ENCODE measurements at regions not wholly inside any gene's neighbourhood (a gene's known extent, or its start where the extent isn't known, plus 50 kb on each side); places are given as distances from the start of the nearest gene placed in this dataset.

DNA sequence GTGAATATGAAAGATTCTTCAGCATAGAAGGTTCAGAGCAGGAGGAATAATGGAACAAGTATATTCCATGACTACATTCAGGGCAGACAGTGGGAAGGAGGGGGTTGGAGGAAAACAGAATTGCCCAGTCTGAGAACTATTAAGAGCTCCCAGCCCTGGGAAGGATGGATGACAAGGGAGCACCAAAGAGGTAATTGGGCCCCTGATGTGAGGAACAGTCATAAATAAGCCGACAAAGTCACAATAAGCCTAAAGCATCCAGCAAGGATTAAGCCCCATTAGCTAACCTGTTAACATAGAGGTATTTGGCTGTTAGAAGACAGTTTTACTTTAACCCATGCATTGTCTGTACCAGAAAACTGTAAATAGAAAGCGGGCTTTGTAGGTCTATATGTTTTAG is 348.7 kb upstream of the SEMA6A start:
- Histone ChIP-seq H3K4me3 (no peak overlapping the region), H3K36me3 (no peaks in the 10 kb centered on the region), H3K27me3 (replicated peaks; ENCODE audit: insufficient read depth) (no peaks in the 10 kb centered on the region), H3K27ac (no peak overlapping the region), H3K9me3 (no peaks in the 10 kb centered on the region), H3K4me1 (ENCODE audit: control insufficient read depth in 1 of 2, low read depth in 2 of 2) (no peaks in the 10 kb centered on the region)
- ATAC-seq (ENCODE audit: insufficient number of reproducible peaks, low FRiP score, low read depth) (no peak), DNase-seq (ENCODE audit: low spot score) (no peak)
- TF ChIP-seq, protein P1, sequence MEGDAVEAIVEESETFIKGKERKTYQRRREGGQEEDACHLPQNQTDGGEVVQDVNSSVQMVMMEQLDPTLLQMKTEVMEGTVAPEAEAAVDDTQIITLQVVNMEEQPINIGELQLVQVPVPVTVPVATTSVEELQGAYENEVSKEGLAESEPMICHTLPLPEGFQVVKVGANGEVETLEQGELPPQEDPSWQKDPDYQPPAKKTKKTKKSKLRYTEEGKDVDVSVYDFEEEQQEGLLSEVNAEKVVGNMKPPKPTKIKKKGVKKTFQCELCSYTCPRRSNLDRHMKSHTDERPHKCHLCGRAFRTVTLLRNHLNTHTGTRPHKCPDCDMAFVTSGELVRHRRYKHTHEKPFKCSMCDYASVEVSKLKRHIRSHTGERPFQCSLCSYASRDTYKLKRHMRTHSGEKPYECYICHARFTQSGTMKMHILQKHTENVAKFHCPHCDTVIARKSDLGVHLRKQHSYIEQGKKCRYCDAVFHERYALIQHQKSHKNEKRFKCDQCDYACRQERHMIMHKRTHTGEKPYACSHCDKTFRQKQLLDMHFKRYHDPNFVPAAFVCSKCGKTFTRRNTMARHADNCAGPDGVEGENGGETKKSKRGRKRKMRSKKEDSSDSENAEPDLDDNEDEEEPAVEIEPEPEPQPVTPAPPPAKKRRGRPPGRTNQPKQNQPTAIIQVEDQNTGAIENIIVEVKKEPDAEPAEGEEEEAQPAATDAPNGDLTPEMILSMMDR (IDR thresholded peaks at IDR 0.05) = no peak

DNA sequence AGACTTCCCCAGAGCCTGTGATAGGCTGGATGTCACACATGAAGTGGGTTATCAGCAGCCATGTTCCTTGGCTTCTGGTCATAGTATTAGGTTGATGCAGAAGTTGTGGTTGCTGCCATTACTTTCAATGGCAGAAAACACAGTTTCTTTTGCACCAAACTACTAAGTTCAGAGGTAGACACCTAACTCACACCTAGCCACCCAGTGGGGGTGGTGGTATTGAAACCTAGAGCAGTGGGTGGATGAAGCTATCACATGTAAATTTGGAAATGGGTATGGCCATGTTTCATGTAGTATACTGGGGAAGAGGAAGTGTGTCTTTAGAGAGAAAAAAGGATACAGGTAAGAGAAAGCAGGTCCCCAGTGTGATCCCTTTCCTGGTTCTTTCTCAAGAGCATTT is 347.9 kb upstream of the SEMA6A start:
- Histone ChIP-seq H3K9me3 (no peaks in the 10 kb centered on the region), H3K27ac (no peak overlapping the region), H3K27me3 (replicated peaks; ENCODE audit: insufficient read depth) (no peaks in the 10 kb centered on the region), H3K4me3 (no peak overlapping the region), H3K4me1 (ENCODE audit: control insufficient read depth in 1 of 2, low read depth in 2 of 2) (no peaks in the 10 kb centered on the region), H3K36me3 (no peaks in the 10 kb centered on the region)
- ATAC-seq (ENCODE audit: insufficient number of reproducible peaks, low FRiP score, low read depth) = no peak
- TF ChIP-seq, protein P1 (IDR thresholded peaks at IDR 0.05) = no peak
- no peak for DNase-seq (ENCODE audit: low spot score)

DNA sequence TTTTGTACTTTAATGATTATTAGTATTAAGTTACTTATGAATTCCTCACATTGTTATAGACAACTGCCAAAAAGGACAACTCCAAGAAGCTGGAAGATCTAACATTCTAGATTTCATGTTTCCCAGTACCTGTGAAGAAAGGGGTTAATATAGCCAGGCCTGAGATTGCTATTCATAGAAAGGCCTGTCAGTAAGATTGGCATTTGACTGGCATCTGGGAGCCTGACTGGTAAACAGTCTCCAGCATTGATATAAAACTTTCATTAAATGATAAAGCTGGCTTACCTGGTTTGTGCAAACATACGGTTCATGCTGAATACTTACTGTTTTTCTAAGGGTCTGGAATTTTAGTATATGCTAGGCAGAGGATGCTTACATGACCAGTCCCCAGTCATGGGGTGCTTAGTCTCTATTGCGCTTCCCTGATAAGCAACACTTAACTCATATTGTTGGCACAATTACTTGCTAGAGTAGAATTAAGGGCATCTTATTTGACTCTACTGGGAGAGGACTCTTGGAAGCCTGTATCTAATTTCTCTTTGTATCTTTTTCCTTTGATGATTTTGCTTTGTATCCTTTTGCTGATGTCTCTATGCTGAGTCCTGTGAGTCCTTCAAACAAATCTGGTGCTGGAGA is 340.4 kb upstream of the SEMA6A start:
- H3K4me1 ChIP-seq (ENCODE audit: control insufficient read depth in 1 of 2, low read depth in 2 of 2) = no peaks in the 10 kb centered on the region
- DNase-seq (ENCODE audit: low spot score) (no peak), ATAC-seq (ENCODE audit: insufficient number of reproducible peaks, low FRiP score, low read depth) (no peak)
- no peaks in the 10 kb centered on the region for H3K36me3 ChIP-seq
- no peak overlapping the region for H3K4me3 ChIP-seq
- TF ChIP-seq, protein P1 (IDR thresholded peaks at IDR 0.05) = no peak
- H3K27ac ChIP-seq = no peak overlapping the region
- no peaks in the 10 kb centered on the region for H3K9me3 ChIP-seq
- no peaks in the 10 kb centered on the region for H3K27me3 ChIP-seq (replicated peaks; ENCODE audit: insufficient read depth)

DNA sequence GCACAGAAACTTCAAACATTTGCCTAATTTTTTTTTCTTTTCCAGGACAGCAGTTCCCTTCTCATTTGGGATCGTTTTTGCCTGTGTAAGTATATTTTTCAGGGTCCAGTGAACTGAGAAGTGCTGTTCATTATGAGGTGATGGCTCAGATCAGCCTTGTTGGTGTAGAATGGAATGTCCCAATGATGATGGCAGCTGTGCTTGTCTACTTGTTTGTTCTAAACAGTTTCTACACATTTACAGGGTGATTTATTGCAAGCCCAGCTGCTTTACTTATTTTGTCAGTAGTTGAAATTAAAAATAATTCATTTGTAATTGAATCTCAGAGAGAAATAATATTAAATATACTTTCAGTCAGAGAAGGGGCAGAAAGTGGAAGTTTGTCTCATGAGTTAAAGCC is 337.6 kb upstream of the SEMA6A start:
- Histone ChIP-seq H3K27ac (no peak overlapping the region), H3K4me1 (ENCODE audit: control insufficient read depth in 1 of 2, low read depth in 2 of 2) (no peaks in the 10 kb centered on the region), H3K9me3 (no peaks in the 10 kb centered on the region), H3K27me3 (replicated peaks; ENCODE audit: insufficient read depth) (no peaks in the 10 kb centered on the region), H3K4me3 (no peak overlapping the region), H3K36me3 (no peaks in the 10 kb centered on the region)
- DNase-seq (ENCODE audit: low spot score) = no peak
- TF ChIP-seq, protein P1 (IDR thresholded peaks at IDR 0.05) = no peak
- ATAC-seq (ENCODE audit: insufficient number of reproducible peaks, low FRiP score, low read depth) = no peak

DNA sequence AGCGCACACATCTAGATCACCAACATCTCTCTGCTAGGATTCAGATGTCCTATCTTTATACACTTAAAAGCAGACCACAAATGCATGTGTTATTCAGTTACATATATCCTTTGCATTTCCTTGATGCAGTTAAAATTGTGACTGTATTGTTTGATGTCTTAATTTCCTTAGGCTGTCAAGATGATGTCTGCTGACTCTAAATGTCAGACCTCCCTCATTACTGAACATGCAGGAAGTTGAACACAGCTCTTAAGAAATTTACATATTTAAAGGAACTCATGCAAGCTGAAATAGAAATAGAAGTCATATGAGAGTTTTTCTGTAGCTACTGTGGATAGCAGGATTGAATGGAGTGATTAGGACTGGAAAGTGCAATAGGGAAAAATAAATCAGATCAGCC is 336.5 kb upstream of the SEMA6A start:
- ATAC-seq (ENCODE audit: insufficient number of reproducible peaks, low FRiP score, low read depth) = no peak
- Histone ChIP-seq H3K36me3 (no peaks in the 10 kb centered on the region), H3K4me3 (no peak overlapping the region), H3K4me1 (ENCODE audit: control insufficient read depth in 1 of 2, low read depth in 2 of 2) (no peaks in the 10 kb centered on the region), H3K9me3 (no peaks in the 10 kb centered on the region), H3K27me3 (replicated peaks; ENCODE audit: insufficient read depth) (no peaks in the 10 kb centered on the region), H3K27ac (no peak overlapping the region)
- DNase-seq (ENCODE audit: low spot score) = no peak
- TF ChIP-seq, protein P1 (IDR thresholded peaks at IDR 0.05) = no peak

Data from thoracic aorta (tissue), 2 donors.